Stimulated activated CD4-positive, alpha-beta T cell treated with anti-CD3 and anti-CD28 coated beads, Interleukin-4, amount 100 ng/mL, for 1 hour (primary cell): ENCODE measurements at regions not wholly inside any gene's neighbourhood (a gene's known extent, or its start where the extent isn't known, plus 50 kb on each side); places are given as distances from the start of the nearest gene placed in this dataset.

ENCODE experiments used
- DNase-seq: peaks from one replicate; pipeline ENCODE4 v3.0.0-alpha.2; 2020

DNA sequence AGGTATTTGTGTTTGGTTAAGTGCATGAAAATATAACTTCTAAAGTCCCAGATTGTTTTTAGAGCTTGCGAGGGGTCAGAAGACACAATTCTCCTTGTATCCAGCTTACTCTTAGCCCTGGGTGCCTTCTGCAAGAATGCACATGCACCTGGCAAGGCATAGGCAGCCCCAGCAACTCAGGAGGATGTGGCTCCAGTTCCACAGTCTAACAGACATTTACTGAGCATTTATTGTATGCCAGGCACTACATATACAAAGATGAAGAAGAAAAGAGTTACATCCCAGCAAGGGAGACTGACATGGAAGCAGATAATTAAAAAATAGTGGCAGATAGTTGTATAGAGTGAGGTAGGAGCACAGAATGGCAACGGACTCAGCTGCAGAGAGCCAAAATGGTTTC, 101.1 kb upstream of the FRY start:
- DNase-seq = no peak

GRCh38 chr13:31930901-31931522, 100.6 kb upstream of the FRY start:
- no peak for DNase-seq

DNA sequence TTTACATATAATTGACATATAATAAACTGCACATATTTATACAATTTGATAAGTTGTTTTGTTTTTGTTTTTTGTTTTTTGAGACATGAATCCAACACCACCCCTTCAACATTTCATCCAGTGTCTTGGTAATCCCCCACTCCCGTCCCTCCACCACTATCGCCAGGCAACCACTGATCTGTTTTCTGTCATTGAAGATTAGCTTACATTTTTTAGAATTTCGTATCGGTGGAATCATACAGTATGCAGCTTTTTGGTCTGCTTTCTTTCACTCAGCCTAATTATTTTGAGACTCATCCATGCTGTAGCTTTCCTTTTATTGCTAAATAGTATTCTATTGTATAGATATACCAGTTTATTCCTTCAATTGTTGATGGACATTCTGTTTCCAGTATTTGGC, 94.1 kb upstream of the FRY start:
- DNase-seq = no peak

- no peak for DNase-seq
Observed at GRCh38 chr13:31940076-31940475, 91.5 kb upstream of the FRY start.

DNA sequence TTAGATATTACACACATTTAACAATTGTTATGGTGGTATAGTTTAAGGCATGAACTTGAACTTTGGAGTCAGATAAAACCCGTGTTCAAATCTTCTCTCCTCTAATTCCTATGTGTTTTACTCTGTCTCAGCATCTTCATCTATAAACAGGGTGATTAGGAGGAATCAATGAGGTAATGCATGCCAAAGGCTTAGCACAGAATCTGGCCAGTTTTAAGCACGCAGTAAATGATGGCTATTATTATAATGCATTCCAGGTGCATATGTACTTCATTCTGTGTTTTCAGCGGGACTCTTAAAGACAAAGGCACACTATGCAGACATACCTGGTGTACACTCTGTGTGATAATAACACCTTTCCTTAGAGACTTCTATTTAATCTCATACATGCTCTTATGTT, 88.0 kb upstream of the FRY start:
- DNase-seq = no peak

- no peak for DNase-seq
Observed at GRCh38 chr13:31944262-31945160, 87.1 kb upstream of the FRY start.

DNA sequence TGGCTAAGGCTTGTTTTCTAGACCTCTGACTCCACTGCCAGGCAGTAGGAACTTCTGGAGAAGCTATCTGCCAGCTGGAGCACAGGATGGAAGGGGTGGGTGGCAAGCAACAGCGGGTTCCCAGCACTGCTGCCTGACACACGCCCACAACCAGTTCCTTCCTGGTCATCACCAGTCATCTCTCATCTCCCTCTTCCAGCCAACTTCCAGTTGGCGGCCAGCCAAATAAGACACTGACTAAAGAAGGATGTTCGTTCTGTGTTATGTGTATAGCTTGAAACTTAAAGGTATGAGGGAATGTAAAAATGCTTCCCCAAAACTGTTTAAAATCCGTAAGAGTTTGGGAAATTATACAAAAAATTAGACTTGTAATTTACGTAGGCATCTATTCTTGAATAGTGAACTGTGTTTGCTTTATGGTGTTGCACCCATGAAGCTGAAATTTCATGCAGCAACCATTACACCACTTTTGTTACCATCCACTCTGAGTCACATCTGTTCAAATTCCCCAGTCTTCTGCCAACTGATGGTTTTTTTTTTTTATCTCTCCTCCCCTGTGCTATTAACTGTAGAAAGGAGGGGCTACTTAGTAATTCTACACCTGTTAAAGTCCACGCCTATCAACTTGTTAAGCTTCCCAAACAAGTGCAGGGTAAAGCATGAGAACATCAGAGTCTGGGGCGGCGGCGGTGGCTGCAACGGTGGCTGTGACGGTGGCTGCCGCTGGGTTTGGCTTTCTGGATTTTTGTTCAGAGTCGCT, 86.2 kb upstream of the FRY start:
- DNase-seq = no peak

DNA sequence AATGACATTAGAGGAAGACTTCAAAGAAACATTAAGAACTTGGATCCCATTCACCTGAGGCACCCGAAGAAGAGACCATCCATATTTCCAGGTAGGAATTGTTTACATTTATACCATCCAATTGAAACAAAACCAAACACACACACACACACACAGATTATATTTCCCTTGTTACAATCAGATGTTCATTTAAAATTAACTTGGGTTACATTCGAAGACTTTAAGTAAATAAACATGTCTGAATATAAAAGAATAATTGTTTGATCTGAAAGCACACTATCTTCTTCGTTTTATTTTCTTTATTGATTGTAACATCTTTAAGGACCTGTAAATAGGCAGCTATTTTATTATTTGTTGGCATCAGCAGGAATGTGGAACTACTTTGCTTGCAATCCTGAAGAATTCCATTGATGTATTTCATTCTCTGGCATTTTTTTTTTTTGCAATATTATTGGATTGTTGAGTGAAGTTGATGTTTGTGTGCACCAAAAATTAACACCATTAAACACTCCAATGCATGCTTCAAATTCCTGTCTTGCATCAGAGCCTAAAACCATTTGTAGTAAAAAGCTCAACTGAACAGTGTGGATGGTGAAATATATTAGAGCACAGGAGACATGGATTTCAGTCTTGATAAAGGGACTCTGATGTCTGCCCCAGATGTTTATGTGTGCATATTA, 85.3 kb upstream of the FRY start:
- no peak for DNase-seq

DNA sequence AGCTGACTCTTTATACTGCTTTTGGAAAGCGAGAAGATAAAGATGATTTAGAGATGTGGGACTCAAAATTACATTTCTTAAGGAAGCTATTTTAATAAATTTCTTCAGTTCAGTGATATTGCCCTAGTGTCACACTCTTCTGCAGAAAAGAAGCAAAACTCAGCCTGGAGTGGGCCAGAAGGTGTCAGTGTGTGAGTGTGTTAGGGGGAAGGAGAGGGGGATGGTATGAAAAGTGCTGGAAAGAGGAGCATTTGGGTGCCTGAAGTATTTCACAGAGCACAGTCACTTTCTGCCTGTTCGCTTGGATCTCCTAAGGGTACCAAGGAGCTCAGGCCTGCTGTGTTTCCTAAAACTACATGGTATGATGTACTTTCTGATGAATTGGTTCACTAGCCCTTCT, 84.5 kb upstream of the FRY start:
- DNase-seq = no peak

DNA sequence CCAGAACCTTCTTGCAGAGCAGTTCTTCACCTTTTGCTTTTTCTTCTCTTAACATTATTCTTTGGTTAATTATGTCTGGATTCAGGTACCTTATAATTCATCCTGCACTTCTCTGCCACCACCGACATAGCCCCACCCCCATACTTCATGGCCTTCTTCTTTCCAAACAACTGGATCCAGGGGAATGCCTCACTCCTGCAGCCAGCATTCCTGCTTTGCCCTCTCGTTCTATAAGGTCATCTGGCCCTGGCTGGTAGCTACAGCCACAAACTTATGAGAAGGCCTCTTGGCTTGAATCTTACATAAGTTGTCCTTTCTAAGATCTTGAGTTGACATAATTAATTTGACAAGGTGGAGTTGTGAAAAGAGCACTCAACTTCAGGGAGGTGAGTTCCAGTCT, 84.1 kb upstream of the FRY start:
- DNase-seq = no peak

DNA sequence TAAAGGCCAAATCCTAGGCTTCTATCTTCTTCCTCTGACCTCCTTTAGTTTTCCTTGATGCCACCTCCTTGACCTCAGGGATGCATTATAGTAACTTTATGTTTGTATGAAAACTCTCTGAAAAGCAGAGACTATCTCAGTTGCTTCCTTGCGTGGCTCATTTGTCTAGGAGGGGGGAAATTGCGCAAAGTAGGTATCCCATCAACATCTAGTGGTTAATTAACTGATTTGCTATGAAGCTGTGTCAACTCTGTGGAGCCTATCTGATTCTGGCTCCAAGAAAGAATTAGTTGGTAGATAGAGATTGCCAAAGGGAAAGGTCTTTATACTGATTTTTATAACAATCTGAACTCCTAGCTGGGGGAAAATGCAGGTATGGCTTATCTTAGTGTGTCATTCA, 82.1 kb upstream of the FRY start:
- DNase-seq = no peak

DNA sequence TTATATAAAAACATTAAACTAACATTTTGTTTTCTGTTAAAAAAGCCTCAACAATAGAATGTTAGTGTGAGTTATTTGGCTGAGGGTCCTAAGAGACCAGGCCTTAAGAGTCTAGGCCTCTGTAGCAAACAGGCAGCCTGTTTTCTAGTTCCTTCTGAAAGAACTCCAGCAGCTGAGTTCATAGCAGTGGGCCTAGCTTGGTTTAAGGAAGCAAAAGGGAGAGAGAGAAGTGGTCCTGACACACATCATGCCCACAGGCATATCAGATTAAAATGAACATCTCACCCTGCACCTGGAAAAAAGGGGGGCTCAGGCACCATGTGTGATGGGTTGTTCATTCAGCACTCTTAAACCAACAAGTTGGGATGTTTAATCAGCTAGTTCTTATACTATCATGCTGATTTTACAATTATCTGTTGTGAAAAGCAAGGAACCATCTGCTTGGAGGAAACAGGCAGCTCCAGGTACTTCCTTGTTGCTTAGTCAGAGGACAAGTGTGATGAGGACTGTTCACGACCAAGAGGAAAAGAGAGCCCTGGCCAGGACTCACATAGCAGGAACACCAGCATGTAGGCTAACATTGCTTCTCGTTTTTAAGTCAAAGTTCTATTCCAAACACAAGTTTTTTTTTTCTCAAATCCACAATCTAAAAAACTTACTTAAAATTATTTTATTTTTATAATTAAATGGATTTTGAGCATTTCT, 81.3 kb upstream of the FRY start:
- no peak for DNase-seq

DNA sequence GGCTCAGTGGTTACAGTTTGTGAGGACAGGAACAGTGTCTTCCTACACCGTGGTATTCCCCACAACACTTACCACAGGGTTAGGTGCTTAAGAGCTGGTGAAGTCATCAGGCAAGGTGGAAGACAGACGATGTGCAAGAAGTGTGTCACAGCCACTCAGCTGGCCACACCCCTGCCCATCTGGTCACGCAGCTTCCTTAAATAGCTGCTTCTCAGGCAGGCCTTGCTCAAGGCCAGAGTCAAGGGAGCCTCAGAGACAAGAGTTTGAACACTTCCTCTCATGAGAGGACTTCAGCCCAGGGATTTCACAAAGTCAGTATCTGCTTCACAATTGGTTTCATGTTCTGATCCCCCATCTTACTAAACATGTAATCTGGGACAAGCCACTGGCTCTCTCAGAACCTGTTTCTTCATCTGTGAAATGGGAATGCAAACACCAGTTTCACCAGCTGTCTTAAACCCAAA, 80.3 kb upstream of the FRY start:
- DNase-seq = no peak

DNA sequence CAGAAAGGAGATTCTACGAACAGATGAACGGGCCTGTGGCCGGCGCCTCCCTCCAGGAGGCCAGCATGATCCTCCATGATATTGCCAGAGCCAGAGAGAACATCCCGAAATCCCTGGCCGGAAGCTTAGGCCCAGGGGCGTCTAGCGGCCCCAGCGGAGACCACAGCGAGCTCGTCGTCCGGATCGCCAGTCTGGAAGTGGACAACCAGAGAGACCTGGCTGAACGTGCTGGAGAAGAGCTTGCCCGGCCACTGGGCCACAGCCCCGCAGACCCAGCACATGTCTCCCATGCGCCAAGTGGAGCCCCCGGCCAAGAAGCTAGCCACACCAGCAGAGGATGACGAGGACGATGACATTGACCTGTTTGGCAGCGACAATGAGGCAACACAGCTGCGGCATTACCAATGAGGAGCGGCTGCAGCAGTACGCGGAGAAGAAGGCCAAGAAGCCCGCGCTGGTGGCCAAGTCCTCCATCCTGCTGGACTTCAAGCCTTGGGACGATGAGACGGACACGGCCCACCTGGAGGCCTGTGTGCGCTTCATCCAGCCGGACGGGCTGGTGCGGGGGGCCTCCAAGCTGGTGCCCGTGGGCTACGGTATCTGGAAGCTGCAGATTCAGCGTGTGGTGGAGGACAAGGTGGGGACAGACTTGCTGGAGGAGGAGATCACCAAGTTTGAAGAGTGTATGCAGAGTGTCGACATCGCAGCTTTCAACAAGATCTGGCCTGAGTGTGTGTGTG, 78.8 kb upstream of the FRY start:
- DNase-seq = no peak

GRCh38 chr13:31955101-31955500, 76.5 kb upstream of the FRY start:
- DNase-seq = no peak

DNA sequence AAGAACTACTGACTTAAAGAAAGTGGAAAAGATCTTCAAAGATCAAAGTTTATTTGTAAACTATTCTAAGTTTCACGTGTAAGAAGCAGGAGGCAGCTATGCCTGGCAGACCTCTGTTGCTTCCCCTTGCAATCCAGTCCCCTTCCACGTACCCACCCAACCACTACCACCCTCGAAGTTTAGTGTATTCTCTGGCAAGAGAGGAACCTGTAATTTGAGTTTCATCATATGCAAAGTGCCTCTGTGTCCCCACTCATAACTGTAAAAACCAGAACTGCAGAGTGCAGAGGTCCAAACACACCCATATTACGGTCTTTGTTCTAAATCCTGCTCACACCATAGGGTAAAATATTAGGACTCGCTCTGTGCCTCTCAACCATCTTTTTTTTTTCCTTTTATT, 75.8 kb upstream of the FRY start:
- DNase-seq = no peak

DNA sequence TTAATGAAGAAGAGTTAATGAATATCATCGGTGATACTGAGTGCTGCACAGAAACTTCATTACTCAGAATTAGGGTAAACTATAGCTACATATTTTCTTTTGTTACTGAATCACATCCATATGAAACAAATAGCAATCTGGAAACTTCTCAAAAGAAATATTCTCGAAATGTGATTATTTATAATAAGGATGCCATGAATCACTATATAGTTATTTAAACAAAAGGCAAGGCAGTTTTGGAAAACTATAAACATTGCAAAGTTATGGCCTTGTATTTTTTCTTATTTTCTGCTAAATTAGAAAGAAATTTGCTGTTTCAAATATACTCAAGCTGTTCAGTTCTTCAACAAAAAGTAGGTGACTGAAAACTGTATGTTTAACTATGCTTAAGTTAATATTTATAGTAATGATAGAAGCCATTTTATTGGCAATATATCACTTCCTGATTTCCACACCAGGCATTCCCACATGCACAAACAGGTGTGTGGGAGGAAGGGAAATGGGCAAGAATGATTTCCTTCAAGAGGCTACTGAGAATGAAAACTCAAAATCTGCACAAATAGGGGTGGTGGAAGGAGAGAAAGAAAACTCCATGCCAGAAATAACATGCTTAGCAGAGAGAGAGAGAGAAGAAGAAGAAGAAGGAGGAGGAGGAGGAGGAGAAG, 74.5 kb upstream of the FRY start:
- DNase-seq = no peak

DNA sequence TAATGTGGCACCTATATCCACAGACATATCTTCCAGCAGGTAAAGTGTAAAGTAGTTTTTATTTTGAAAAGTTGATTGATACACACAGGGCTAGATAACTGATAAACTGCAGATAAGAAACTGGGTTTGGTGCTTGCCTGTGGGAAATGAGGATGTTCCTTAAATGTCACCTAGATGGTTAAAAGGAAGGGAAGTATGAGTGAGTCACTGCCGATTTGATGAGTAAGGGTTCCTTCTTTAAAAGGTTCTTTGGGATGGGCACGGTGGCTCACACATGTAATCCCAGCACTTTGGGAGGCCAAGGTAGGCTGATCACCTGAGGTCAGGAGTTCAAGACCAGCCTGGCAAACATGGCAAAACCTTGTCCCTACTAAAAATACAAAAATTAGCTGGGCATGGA, 73.8 kb upstream of the FRY start:
- DNase-seq = no peak

- no peak for DNase-seq
Observed at GRCh38 chr13:31962731-31963370, 68.7 kb upstream of the FRY start.

DNA sequence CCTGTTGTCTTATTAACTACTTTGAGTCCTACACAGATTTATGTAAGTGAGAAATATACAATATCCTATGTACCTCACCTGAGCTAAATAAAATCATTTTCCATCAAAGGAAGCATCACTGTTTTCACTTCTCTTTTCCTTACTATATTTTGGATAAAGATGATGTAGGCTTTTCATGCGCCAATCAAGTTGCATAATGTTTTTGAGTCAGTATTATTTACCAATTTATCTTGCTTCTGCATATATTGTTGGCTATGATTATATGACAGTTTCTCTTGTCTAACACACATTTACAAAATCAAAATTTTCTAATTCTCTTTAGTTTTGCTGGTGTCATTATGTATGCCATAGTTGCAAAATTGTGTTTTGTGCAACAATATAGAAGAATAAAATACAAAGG, 67.9 kb upstream of the FRY start:
- no peak for DNase-seq

- no peak for DNase-seq
Observed at GRCh38 chr13:31964168-31964567, 67.4 kb upstream of the FRY start.
